Bone marrow (tissue), 2 donors: ENCODE measurements at regions not wholly inside any gene's neighbourhood (a gene's known extent, or its start where the extent isn't known, plus 50 kb on each side); places are given as distances from the start of the nearest gene placed in this dataset.

Experiments used
- DNase-seq, 2 donors: peaks; one replicate each; lab custom pipeline; 2025; lab: John Stamatoyannopoulos, UW

DNA sequence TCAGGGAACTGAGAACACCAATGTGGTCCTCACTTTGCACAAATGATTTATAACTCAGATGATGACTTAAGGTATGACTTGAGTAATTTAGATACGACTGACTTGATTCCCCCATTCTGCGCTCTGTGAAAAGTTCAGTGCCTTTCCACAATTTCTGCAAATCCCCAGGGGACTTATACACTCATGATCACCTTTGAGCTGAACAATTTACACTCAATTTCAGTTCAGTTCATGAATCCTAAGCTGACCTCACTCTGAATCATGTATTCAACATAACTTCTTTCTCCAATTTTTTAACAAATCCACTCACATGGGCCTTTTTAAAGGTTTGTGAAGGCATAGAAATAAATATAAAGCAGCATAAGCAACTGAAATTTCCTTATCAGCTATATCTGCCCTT lies 274.2 kb downstream of the FAM76B start:
- DNase-seq = no peak

DNA sequence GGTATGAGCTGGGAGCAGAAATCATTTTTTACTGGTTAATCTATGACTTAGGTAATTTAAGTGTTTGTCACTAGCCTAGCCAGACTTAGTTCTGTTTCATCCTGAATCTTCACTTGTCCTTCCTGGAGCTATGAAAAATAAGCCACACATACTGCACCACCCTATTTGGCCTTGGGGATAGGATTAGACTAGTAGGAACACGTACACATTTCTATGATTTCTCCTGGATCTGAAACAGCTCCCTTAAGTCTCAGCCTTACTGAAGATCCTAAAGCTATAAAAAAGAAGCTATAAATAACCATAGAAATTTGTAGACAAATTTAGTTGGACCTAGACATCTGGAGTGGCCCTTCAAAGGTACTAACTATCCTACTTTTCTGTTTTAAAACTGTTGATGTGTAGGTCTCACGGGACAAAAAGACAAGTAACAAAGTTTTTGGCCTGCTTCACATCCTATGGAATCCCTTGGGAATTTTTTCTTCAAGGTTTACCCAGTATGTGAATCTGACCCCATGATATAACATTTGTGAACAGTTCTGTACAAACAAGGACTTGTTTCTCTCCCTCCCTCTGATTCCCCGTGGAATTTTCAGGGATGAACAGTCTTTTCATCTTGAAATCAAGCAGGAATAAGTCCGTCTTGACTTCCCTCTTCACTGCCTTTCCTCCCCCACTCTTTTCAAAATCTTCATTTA lies 275.0 kb downstream of the FAM76B start:
- DNase-seq = no peak

DNA sequence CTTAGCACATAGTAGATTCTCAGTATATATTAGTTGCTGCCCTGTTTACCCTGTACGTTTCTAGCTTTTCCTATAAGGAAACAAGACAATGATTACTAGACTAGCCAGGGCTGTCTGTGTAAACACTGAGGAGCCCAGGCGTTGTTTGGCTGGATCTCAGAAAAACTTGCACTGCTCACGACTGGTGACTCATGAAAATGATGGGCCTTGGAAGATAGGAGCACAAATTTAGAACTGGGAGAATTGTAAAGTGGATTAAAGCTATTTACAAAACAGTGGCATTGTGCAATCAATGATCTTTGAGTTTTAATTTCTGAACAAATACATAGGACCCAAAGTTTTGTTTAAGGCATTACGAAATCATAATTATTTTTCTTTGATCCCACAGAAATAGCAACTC lies 276.9 kb downstream of the FAM76B start:
- DNase-seq = no peak

DNA sequence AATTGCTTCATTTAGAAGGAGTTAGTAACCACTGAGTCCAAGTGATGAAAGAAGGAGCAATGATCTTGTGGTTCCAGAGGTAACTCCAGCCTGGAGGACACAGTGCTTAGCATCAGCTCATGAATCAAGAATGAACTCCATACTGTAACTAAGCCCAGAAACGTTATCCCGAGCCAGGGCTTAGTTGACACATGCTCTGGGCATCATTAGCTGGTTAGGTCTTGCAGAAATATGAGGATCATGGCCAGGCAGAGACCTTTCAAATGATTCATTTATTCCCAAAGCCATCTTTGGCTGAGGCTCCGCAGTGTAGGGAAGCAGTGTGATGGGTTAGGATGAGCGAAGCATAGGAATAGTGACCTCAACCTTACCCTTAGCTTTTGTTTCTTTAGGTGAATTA lies 277.4 kb downstream of the FAM76B start:
- DNase-seq = no peak

- no peak for DNase-seq
These were observed 277.4 kb upstream of the SESN3 start for GRCh38 chr11:95508219-95508890.

- DNase-seq = no peak
These were observed 276.8 kb upstream of the SESN3 start for GRCh38 chr11:95507794-95508193.

DNA sequence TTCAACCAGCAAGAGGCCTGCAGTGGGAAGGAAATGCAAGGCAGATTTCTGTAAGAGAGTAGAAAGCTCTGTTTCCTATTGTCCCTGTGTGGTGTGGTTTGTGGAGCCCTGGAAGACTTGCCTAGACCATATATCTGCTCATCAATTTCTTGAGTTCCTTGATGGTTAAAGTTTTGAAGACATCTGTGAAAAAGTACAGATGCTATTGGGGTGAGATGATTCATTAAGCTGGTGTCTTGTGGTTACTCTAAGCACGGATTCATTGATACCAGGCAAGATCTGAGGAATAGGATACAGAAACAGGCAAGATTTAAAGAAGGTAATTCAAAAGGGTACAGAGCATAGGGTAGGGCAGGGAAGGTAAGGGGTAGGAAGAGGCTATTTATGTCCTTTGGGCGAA lies 275.8 kb upstream of the SESN3 start:
- DNase-seq = no peak

- no peak for DNase-seq
These were observed 275.0 kb upstream of the SESN3 start for GRCh38 chr11:95505927-95506426.

DNA sequence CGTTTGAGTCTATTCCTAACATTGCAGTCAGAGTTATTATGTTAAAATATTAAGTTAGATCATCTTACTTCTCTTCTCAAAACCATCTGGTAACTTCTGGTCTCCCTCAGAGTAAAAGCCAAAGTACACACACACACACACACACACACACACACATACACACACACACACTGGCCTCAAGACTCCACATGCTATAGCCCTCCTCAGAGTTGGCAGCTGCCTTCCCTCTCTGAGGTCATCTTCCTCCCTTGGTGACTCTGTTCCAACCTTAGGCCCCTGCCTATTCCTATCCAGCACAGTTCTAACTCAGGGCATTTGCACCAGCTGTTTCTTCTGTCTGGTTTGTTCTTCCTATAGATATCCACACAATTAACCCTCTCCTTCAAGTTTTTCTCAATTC lies 272.0 kb upstream of the SESN3 start:
- no peak for DNase-seq

GRCh38 chr11:95502522-95502921 lies 271.5 kb upstream of the SESN3 start:
- DNase-seq = no peak

- DNase-seq = no peak
These were observed 270.8 kb upstream of the SESN3 start for GRCh38 chr11:95501761-95502266.

GRCh38 chr11:95500466-95500865 lies 269.5 kb upstream of the SESN3 start:
- no peak for DNase-seq

DNA sequence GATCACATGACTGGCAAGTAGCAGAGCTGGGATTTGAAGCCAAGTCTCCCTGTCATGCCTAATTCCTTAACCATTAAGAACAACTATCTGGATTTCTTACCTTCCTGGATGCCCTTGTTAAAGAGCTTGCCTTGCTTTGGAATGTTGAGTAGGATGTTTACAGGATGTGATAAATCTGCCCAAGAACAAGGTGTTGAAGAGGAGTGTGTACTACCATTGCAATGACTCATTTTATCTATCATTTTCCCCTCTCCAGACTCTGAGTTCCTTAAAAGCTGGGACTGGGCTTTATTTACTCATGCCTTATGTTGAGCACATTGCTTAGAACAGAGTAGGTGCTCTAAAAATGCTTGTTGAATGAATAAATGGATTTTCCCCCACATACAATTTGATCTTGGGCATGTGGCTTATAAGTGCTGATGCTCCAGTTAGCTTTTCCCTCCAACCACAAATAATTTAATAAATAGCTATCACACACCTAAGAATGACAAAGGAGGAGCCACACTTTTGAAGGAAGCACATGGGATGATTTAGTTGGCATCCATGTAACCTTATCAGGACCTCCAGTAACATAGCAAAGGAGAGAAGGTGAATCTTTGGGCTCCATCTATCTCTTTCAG lies 268.6 kb upstream of the SESN3 start:
- DNase-seq = no peak

DNA sequence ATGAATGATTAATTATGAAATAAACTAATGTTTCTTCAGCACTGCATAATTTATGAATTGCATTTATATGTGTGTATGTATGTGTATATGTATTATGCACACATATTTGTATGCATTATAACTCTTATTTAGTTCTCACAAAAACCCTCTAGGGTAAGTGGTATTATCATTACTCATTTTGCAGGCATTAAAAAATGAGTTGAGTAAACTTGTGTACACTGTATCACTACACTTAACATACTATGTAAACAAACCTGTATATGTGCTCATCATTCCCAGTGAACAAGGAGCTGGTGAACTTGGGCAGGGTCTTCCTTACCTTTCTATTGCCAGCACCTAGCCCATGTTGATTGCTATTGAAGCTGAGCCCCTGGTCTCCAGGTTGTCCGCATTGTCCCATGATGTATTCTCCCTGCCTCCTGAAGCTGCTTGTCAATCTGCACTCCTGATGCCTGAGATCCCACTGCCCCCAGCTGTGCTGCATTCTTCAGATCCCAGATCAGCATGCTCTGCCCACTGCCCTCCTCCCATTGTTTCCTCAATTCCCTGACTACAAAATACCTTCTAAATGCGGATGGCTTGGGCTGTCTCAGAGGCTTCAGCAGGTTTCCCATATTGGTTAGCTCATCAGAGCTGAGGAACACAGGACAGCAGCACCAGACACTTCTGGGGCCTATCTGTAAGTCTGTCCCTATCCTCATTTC lies 267.9 kb upstream of the SESN3 start:
- DNase-seq = no peak

GRCh38 chr11:95496901-95497300 lies 265.9 kb upstream of the SESN3 start:
- DNase-seq = no peak

DNA sequence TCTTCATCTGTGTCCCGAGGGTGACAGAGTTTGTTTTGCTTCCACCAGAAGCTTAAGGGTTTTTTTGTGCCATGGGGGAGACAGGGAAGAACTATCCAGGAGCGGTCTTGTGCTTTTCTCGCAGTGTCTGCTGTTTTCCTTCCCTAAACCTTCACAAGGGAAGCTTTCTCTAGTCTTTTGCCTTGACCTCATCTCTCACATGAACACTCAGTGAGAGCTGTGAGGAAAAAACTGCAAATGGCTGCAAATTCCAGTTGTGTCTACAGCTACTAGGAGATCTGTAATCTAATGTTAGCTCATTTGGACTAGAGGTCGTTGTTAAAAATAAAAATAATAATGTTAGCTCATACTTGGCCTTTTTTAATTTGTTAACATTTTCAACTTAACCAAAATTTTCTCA lies 264.7 kb upstream of the SESN3 start:
- no peak for DNase-seq

DNA sequence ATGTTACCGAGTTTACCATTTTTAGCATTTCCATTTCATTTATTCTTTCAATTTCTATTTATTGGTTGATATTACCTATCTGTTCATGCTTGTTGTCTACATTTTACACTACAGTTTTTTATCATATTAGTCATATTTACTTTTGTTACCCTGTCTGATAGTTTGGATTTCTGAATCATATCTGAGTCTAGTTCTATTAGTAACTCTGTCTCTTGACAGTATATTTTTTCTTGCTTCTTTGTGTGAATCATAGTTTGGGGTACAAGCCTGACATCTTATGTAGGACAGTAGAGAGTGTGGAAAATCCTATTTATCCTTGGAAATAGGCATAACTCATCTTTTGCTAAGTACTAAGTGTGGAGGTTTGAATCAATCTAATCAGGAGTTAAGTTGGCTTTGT lies 263.9 kb upstream of the SESN3 start:
- DNase-seq = no peak

DNA sequence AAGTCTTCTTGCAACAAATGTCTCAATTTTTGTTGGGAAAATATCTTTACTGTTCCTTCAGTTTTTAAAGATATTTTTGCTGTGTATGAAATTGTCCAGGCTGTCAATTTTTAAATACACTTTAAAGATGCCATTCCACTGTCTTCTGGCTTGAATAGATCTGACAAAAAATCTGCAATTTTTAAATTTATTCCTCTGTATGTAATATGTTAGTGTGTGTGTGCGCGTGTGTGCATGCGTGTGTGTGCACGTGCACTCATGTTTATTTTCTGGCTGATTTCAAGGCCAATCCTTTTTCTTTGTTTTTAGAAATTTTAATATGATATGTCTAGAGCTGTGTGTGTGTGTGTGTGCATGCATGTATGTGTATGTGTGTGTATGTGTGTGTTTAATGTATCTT lies 263.2 kb upstream of the SESN3 start:
- DNase-seq = no peak

DNA sequence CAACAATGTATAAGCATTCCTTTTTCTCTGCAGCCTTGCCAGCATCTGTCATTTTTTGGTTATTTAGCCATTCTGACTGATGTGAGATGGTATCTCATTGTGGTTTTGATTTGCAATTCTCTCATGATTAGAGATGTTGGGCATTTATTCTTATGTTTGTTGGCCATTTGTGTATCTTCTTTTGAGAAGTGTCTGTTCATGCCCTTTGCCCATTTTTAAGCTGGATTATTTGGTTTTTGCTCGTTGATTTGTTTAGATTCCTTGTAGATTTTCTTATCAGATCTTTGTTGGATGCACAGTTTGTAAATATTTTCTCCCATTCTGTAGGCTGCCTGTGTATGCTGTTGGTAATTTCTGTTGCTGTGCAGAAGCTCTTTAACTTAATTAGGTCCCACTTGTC lies 259.6 kb upstream of the SESN3 start:
- DNase-seq = no peak

- no peak for DNase-seq
These were observed 256.9 kb upstream of the SESN3 start for GRCh38 chr11:95487938-95488337.

DNA sequence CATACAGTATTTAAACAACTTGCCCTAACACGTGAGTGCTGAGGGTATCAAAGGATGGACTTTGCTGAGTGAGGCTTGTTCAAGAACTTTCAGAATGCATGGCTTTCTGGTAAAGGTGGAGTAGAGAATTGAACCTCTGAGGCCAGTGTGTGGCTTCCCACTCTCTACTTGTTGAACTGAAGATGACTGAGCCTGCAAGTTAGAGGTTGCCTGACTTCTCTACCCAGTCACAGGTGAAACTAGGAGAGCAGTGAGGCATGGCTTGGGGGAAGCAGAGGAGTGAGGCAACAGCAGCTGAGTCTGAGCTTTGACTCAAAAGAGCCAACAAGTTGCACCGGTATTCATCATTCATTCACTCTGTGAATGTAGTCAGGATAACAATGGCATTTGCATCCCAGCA lies 256.4 kb upstream of the SESN3 start:
- no peak for DNase-seq

GRCh38 chr11:95486979-95487378 lies 256.0 kb upstream of the SESN3 start:
- no peak for DNase-seq

DNA sequence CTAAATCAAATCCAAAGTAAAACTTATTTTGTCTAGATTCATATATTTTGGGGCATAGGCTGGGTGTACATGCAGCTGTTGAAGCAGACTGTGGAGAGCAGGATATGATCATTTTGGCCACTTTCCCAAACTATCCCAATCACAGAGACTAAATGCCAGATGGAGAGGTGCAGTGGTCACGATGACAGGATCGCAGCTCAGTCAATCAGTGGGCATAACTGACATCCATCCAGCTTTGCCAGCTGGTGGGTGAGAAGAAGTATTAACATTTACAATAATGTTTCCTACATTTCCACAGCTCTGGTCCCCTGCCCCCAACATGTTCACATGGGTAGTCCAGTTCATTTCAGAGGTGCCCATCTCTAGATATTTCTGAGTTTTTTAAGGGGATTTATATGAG lies 255.5 kb upstream of the SESN3 start:
- no peak for DNase-seq
